Mesenchymal stem cell (in vitro differentiated cells and primary cell): ENCODE measurements at regions not wholly inside any gene's neighbourhood (a gene's known extent, or its start where the extent isn't known, plus 50 kb on each side); places are given as distances from the start of the nearest gene placed in this dataset.

Experiments used
- DNase-seq: peaks from one replicate; pipeline ENCODE4 v3.0.0-alpha.2; 2013
- H2AFZ ChIP-seq: one replicate; pipeline ENCODE4 v1.6.1; 2013; ENCODE audit warnings: low read depth, mild to moderate bottlenecking, control low read depth, inconsistent platforms, low read length, moderate library complexity
- H2AK5ac ChIP-seq: 2 replicates; pipeline ENCODE4 v1.6.1; 2013; ENCODE audit warnings: low read length, moderate library complexity, mild to moderate bottlenecking, inconsistent platforms; ENCODE audit not compliant: severe bottlenecking
- H2BK120ac ChIP-seq: one replicate; pipeline ENCODE4 v1.6.1; 2013; ENCODE audit warnings: low read depth, mild to moderate bottlenecking, inconsistent platforms, low read length, moderate library complexity
- H2BK12ac ChIP-seq, 2 experiments: one replicate each; pipeline ENCODE4 v1.6.1; 2013; ENCODE audit warnings: inconsistent platforms in 2 of 2, low read length in 2 of 2, mild to moderate bottlenecking in 2 of 2, moderate library complexity in 2 of 2, control low read depth in 1 of 2
- H2BK15ac ChIP-seq: one replicate; pipeline ENCODE4 v1.6.1; 2013; ENCODE audit warnings: mild to moderate bottlenecking, low read depth, inconsistent platforms; ENCODE audit not compliant: poor library complexity, severe bottlenecking
- H2BK5ac ChIP-seq: 2 replicates; pipeline ENCODE4 v1.6.1; 2013; ENCODE audit warnings: low read depth, mild to moderate bottlenecking, low read length, control low read depth, inconsistent platforms; ENCODE audit not compliant: poor library complexity, severe bottlenecking
- H3K14ac ChIP-seq, 2 experiments: one replicate each; pipeline ENCODE4 v1.6.1; 2013; ENCODE audit warnings: inconsistent platforms in 2 of 2, low read length in 2 of 2, control low read depth in 1 of 2, mild to moderate bottlenecking in 1 of 2, moderate library complexity in 1 of 2
- H3K18ac ChIP-seq, 2 experiments: one replicate each; pipeline ENCODE4 v1.6.1; 2013; ENCODE audit warnings: inconsistent platforms in 2 of 2, low read length in 2 of 2, control low read depth in 1 of 2, low read depth in 1 of 2, mild to moderate bottlenecking in 1 of 2
- H3K23ac ChIP-seq, 2 experiments: one replicate each; pipeline ENCODE4 v1.6.1; 2013; ENCODE audit warnings: inconsistent platforms in 2 of 2, low read length in 2 of 2, mild to moderate bottlenecking in 2 of 2, moderate library complexity in 2 of 2, control low read depth in 1 of 2
- H3K27ac ChIP-seq: 2 replicates; pipeline ENCODE4 v1.5.1; 2013; ENCODE audit warnings: mild to moderate bottlenecking, moderate library complexity, low read length, control low read depth, inconsistent platforms; ENCODE audit not compliant: poor library complexity, severe bottlenecking
- H3K27me3 ChIP-seq, 2 experiments: 2 replicates each; pipeline versions ENCODE4 v1.6.1 to v1.7.0; 2013; ENCODE audit warnings: low read length in 2 of 2, mild to moderate bottlenecking in 2 of 2, moderate library complexity in 2 of 2, control low read depth in 1 of 2, inconsistent platforms in 1 of 2; ENCODE audit not compliant: control insufficient read depth in 1 of 2, insufficient read depth in 1 of 2
- H3K36me3 ChIP-seq, 2 experiments: 2 replicates each; pipeline versions ENCODE4 v1.6.1 to v1.7.0; 2013; ENCODE audit warnings: low read length in 2 of 2, control low read depth in 1 of 2, inconsistent platforms in 1 of 2, low read depth in 1 of 2, mild to moderate bottlenecking in 1 of 2; ENCODE audit not compliant: insufficient read depth in 2 of 2, control insufficient read depth in 1 of 2
- H3K4ac ChIP-seq, 2 experiments: one replicate each; pipeline ENCODE4 v1.6.1; 2013; ENCODE audit warnings: inconsistent platforms in 2 of 2, low read length in 2 of 2, mild to moderate bottlenecking in 2 of 2, moderate library complexity in 2 of 2, control low read depth in 1 of 2, low read depth in 1 of 2
- H3K4me1 ChIP-seq: 2 replicates; pipeline ENCODE4 v1.6.1; 2013; ENCODE audit warnings: low read depth, low read length, control low read depth; ENCODE audit not compliant: control insufficient read depth, insufficient read depth
- H3K4me2 ChIP-seq: 2 replicates; pipeline ENCODE4 v1.6.1; 2013; ENCODE audit warnings: low read length, mild to moderate bottlenecking, inconsistent platforms; ENCODE audit not compliant: poor library complexity, severe bottlenecking
- H3K4me3 ChIP-seq, 2 experiments: 2 replicates each; pipeline versions ENCODE4 v1.5.1 to v1.7.0; 2013; ENCODE audit warnings: low read length in 2 of 2, mild to moderate bottlenecking in 2 of 2, control low read depth in 1 of 2, low read depth in 1 of 2; ENCODE audit not compliant: insufficient read depth in 1 of 2
- H3K79me1 ChIP-seq: replicated peaks from 2 replicates; pipeline ENCODE4 v1.6.1; 2013; ENCODE audit warnings: mild to moderate bottlenecking, control low read depth, low read length, inconsistent platforms; ENCODE audit not compliant: poor library complexity, severe bottlenecking
- H3K9ac ChIP-seq: 2 replicates; pipeline ENCODE4 v1.7.0; 2013; ENCODE audit warnings: mild to moderate bottlenecking, low read length, moderate library complexity
- H3K9me3 ChIP-seq: 2 replicates; pipeline ENCODE4 v1.7.0; 2013; ENCODE audit warnings: mild to moderate bottlenecking, low read length; ENCODE audit not compliant: control insufficient read depth
- H4K8ac ChIP-seq: one replicate; pipeline ENCODE4 v1.6.1; 2013; ENCODE audit warnings: inconsistent platforms, mild to moderate bottlenecking, low read length, moderate library complexity
- H4K91ac ChIP-seq: one replicate; pipeline ENCODE4 v1.6.1; 2013; ENCODE audit warnings: mild to moderate bottlenecking, low read length, inconsistent platforms
- whole genome bisulfite sequencing: methylation state at CpG from one replicate; pipeline ENCODE4 v1.1.7; 2013; ENCODE audit warnings: mixed read lengths; 5-methylcytosine and 5-hydroxymethylcytosine counted together

DNA sequence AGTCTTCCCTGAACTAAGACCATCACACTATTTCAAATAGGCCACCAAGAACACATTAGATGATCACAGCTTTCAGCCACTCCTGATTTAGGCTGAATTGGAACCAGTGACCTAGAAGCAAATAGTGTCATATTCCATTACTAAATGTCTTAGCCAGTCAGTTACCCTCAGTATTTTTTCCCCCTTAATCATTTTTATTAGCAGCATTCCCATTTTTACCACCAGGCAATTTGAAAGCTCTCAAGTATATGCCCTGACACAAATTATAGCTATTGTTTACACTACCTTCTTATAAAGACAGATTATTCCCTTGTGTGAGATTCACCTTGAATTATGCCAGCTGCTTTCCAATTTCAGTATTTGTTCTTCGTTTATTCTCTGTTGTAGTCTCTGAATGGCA, 1146.9 kb downstream of the PDHA2 start:
- no CpG with 5 or more reads among the region's 1 CpG for WGBS
- H2BK5ac ChIP-seq: no peak overlapping the region
- H3K9me3 ChIP-seq: no peaks in the 10 kb centered on the region

DNA sequence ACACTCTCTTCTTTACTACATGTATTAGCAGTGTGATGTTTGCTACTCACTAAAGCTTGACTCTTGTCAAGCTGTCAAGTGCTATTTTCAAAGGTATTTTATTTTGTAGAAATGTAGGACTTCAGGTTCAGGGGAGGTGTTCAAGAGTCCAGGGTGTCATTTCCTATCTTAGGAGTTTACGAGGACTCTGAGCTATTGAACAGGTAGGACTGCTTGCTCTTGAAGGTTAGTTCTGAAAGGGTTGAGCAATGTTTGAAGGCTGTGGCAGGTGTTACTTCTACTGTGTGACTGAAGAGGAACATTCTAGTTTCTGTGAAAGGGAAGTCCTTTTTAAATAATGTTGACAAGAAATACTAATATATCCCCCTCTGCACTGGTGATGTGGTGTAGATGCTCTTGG, 1151.2 kb downstream of the PDHA2 start:
- no peak for DNase-seq
- WGBS: 88% methylated on average over 1 of the region's 1 CpG
- H3K36me3 ChIP-seq: no peaks in the 10 kb centered on the region

More for the DNA sequence above, 1146.9 kb downstream of the PDHA2 start:
- Histone ChIP-seq H3K27ac (no peak overlapping the region), H2AK5ac (no peak overlapping the region), H3K9ac (no peak overlapping the region), H3K4me2 (no peak overlapping the region), H3K18ac (no peak overlapping the region), H4K8ac (no peak overlapping the region), H2BK15ac (no peak overlapping the region), H3K4ac (no peak overlapping the region), H3K4me3 (no peak overlapping the region), H3K27me3 (no peaks in the 10 kb centered on the region), H2BK12ac (no peak overlapping the region), H3K79me1 (no peaks in the 10 kb centered on the region), H3K23ac (no peak overlapping the region), H3K36me3 (no peaks in the 10 kb centered on the region), H2BK120ac (no peak overlapping the region), H2AFZ (no peak overlapping the region), H3K14ac (no peak overlapping the region), H3K4me1 (no peaks in the 10 kb centered on the region), H4K91ac (no peak overlapping the region)
- no peak for DNase-seq

DNA sequence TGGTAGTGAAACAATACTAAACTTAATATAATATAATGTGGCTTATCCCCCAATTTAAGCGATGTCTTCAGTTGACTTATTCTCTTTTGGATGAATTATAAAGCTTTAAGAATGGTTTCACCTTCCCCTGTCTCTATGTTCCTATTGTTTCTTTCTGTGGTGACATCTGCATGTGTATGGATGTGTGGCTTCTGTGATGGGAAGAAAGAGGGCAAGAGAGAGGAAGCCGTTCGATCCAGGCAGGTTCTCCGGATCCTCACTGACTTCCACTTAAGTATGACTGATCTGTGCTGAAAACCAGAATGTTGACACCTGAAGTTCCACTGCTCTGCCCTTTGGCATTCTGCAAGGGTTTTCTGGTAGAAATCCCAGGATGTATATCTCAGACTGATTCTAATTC, 1150.8 kb downstream of the STPG2 start:
- DNase-seq: no peak
- no peaks in the 10 kb centered on the region for H3K36me3 ChIP-seq
- H3K23ac ChIP-seq: no peak overlapping the region
- H2BK5ac ChIP-seq: no peak overlapping the region
- no peak overlapping the region for H2BK12ac ChIP-seq
- H4K91ac ChIP-seq: no peak overlapping the region
- no peak overlapping the region for H3K4me3 ChIP-seq
- no peak overlapping the region for H3K18ac ChIP-seq
- WGBS: 93% methylated on average over 3 of the region's 4 CpGs
- no peaks in the 10 kb centered on the region for H3K4me1 ChIP-seq
- no peaks in the 10 kb centered on the region for H3K79me1 ChIP-seq
- no peak overlapping the region for H3K4ac ChIP-seq
- H3K27ac ChIP-seq: no peak overlapping the region
- H3K27me3 ChIP-seq: no peaks in the 10 kb centered on the region
- no peak overlapping the region for H2AFZ ChIP-seq
- H4K8ac ChIP-seq: no peak overlapping the region
- H2BK120ac ChIP-seq: no peak overlapping the region
- no peak overlapping the region for H2AK5ac ChIP-seq
- no peak overlapping the region for H3K14ac ChIP-seq
- no peak overlapping the region for H3K4me2 ChIP-seq
- H3K9ac ChIP-seq: no peak overlapping the region
- H2BK15ac ChIP-seq: no peak overlapping the region
- H3K9me3 ChIP-seq: no peaks in the 10 kb centered on the region

More for the DNA sequence above, 1151.2 kb downstream of the PDHA2 start:
- no peak overlapping the region for H3K4me3 ChIP-seq
- H3K27me3 ChIP-seq: no peaks in the 10 kb centered on the region
- H3K9me3 ChIP-seq: no peaks in the 10 kb centered on the region
- no peak overlapping the region for H4K91ac ChIP-seq
- no peak overlapping the region for H3K27ac ChIP-seq
- H2BK15ac ChIP-seq: no peak overlapping the region
- H3K4ac ChIP-seq: no peak overlapping the region
- H3K18ac ChIP-seq: no peak overlapping the region
- H3K9ac ChIP-seq: no peak overlapping the region
- no peaks in the 10 kb centered on the region for H3K79me1 ChIP-seq
- H3K4me2 ChIP-seq: no peak overlapping the region
- H2BK120ac ChIP-seq: no peak overlapping the region
- no peak overlapping the region for H4K8ac ChIP-seq
- no peak overlapping the region for H3K23ac ChIP-seq
- H3K4me1 ChIP-seq: no peaks in the 10 kb centered on the region
- no peak overlapping the region for H2AFZ ChIP-seq
- no peak overlapping the region for H2AK5ac ChIP-seq
- no peak overlapping the region for H3K14ac ChIP-seq
- no peak overlapping the region for H2BK5ac ChIP-seq
- H2BK12ac ChIP-seq: no peak overlapping the region

DNA sequence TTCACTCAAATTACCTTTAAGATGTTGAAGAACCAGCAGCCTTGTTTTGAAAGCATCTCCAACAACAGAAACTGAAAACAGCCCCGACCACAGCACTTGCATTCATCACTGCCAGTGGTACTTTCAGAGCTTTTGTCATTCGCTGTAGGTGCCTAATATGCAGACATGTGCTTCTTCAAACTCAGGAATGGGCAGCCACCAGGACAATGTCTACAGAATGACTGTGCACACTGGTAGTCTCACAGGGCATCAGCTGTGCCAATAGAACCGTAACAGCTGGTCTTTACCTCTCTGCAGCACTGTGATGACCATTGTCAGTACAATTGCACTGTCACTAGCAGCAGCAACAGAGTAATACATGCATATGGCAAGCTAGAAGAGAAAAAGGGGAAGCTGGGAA, 1149.7 kb downstream of the STPG2 start:
- Histone ChIP-seq H2BK12ac (no peak overlapping the region), H3K4me1 (no peaks in the 10 kb centered on the region), H3K18ac (no peak overlapping the region), H3K9me3 (no peaks in the 10 kb centered on the region), H3K4me2 (no peak overlapping the region), H4K8ac (no peak overlapping the region), H2BK15ac (no peak overlapping the region), H3K4ac (no peak overlapping the region), H3K23ac (no peak overlapping the region), H3K9ac (no peak overlapping the region), H3K79me1 (no peaks in the 10 kb centered on the region), H3K14ac (no peak overlapping the region), H3K27ac (no peak overlapping the region), H2AK5ac (no peak overlapping the region), H2BK120ac (no peak overlapping the region), H2AFZ (no peak overlapping the region), H4K91ac (no peak overlapping the region), H3K4me3 (no peak overlapping the region), H3K36me3 (no peaks in the 10 kb centered on the region), H3K27me3 (no peaks in the 10 kb centered on the region), H2BK5ac (no peak overlapping the region)
- WGBS: 67% methylated on average over 3 of the region's 3 CpGs
- no peak for DNase-seq
